T-helper 17 cell (primary cell): ENCODE measurements at regions not wholly inside any gene's neighbourhood (a gene's known extent, or its start where the extent isn't known, plus 50 kb on each side); places are given as distances from the start of the nearest gene placed in this dataset.

Experiments used
- ATAC-seq: fragments of 150-1000 bp; cut with Tn5 transposase; 2 replicates; pipeline ENCODE4 v1.10.0; 2021; ENCODE audit warnings: mild to moderate bottlenecking, moderate library complexity
- DNase-seq, 3 donors: peaks; one replicate each; pipeline versions ENCODE4 v3.0.0 to v3.0.0-alpha.2; 2020 to 2021
- H3K9me3 ChIP-seq: one replicate; pipeline ENCODE4 v1.7.0; 2013; ENCODE audit warnings: low read length, mild to moderate bottlenecking; ENCODE audit not compliant: control insufficient read depth, poor library complexity, severe bottlenecking
- H3K27ac Mint-ChIP-seq: one replicate; pipeline ENCODE4 v1.8.0; 2022; ENCODE audit warnings: mild to moderate bottlenecking, moderate library complexity, mixed read lengths
- H3K27me3 Mint-ChIP-seq: one replicate; pipeline ENCODE4 v1.8.0; 2022; ENCODE audit warnings: mixed read lengths
- H3K36me3 Mint-ChIP-seq: one replicate; pipeline ENCODE4 v1.8.0; 2022; ENCODE audit warnings: low read depth, mixed read lengths
- H3K4me1 Mint-ChIP-seq: one replicate; pipeline ENCODE4 v1.8.0; 2022; ENCODE audit warnings: mild to moderate bottlenecking, mixed read lengths
- H3K4me3 Mint-ChIP-seq: one replicate; pipeline ENCODE4 v1.8.0; 2022; ENCODE audit warnings: mild to moderate bottlenecking, moderate library complexity, mixed read lengths

DNA sequence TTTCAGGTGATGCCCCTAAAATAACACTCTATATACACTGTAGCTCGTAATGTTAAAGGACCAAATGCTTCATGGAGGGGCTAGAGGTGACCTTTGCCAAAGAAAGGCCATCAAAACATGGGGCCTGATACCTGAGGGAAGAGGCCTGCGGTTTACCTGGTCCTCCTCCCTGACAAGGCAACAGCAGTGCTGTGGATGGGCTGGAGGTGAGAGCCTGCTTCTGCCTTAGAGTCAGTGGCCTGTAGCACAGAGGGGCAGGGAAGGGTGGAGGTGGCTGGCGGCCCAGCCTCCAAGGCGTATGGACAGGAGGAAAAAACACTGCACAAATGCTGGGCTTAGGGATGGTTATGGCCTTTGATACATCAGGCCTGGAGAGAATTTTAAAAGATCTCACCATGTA lies 137.8 kb upstream of the USP38 start:
- no peak overlapping the region for H3K27ac Mint-ChIP-seq

DNA sequence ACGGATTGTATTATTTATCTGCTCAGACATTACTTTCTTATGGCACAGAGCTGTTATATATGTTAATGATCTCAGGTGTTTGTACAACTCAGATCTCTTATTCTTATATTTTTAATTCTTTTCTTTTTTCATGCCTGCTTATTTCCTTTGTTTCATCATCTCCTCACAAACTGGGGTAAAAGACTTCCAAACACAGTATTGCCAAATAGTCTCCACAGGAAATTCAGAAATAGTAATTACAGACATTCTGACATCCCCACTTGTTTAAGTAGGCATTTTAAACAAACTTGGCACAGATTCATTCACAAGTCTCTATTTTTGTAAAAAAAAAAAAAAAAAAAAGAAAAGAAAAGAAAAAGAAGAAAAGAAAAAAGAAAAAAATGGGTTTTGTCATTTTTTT lies 129.7 kb upstream of the USP38 start:
- Mint-ChIP-seq H3K36me3 (no peaks in the 10 kb centered on the region), H3K27me3 (peaks cover 13% of the 10 kb centered on the region), H3K4me1 (no peaks in the 10 kb centered on the region), H3K27ac (no peak overlapping the region), H3K4me3 (no peak overlapping the region)
- H3K9me3 ChIP-seq: no peaks in the 10 kb centered on the region
- no peak for DNase-seq
- no peak for ATAC-seq

More for the DNA sequence above, 137.8 kb upstream of the USP38 start:
- Mint-ChIP-seq H3K4me3 (no peak overlapping the region), H3K27me3 (peaks cover 4% of the 10 kb centered on the region), H3K4me1 (peaks cover 2% of the 10 kb centered on the region), H3K36me3 (no peaks in the 10 kb centered on the region)
- no peaks in the 10 kb centered on the region for H3K9me3 ChIP-seq
- DNase-seq (no peak), ATAC-seq (no peak)

DNA sequence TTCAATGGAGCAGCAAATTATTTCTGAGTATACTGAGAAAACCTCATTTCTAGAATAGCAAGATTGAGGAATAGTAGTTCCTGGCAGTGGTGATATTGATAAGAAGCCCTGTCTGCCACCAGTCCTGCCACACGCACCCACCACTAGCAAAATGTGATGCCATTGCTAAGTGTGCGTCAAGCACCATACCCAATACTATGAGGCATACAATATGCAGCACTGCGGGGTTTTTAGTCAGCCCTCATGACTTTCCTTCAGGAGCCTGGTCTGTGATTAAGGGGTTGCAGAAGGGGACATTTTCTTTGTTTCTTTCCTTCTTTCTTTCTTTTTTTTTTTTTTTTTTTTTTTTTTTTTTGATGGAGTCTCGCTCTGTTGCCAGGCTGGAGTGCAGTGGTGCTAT lies 128.7 kb upstream of the USP38 start:
- H3K9me3 ChIP-seq: no peaks in the 10 kb centered on the region
- H3K27me3 Mint-ChIP-seq: peaks cover 15% of the 10 kb centered on the region
- ATAC-seq (no peak), DNase-seq (no peak)
- no peak overlapping the region for H3K27ac Mint-ChIP-seq
- H3K4me3 Mint-ChIP-seq: no peak overlapping the region
- H3K36me3 Mint-ChIP-seq: no peaks in the 10 kb centered on the region
- no peaks in the 10 kb centered on the region for H3K4me1 Mint-ChIP-seq

- ATAC-seq: no peak
- Mint-ChIP-seq H3K4me3 (no peak overlapping the region), H3K27ac (no peak overlapping the region), H3K4me1 (no peaks in the 10 kb centered on the region), H3K27me3 (no peaks in the 10 kb centered on the region), H3K36me3 (no peaks in the 10 kb centered on the region)
- H3K9me3 ChIP-seq: no peaks in the 10 kb centered on the region
- DNase-seq: no peak
These were observed 113.4 kb upstream of the USP38 start for GRCh38 chr4:143071351-143071750.

DNA sequence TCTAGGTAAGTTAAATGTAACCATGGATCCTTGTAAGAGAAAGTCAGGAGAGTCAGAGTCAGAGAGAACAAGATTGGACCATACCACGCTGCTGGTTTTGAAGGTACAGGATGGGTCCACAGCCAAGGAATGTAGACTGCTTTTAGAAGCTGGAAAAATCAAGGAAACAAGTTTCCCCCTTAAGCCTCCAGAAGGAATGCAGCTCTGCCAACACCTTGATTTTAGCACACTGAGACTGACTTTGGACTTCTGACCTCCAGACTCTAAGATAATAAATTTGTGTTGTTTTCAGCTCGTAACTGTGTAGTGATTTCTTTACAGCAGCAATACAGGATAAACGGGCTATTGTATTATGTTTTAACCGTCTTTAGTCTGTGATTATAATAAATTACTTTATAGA lies 108.0 kb upstream of the USP38 start:
- ATAC-seq (no peak), DNase-seq (no peak)
- H3K27me3 Mint-ChIP-seq: peaks cover 25% of the 10 kb centered on the region
- H3K36me3 Mint-ChIP-seq: peaks cover 2% of the 10 kb centered on the region
- no peak overlapping the region for H3K4me3 Mint-ChIP-seq
- H3K27ac Mint-ChIP-seq: no peak overlapping the region
- H3K9me3 ChIP-seq: no peaks in the 10 kb centered on the region
- H3K4me1 Mint-ChIP-seq: no peaks in the 10 kb centered on the region

- peaks cover 2% of the 10 kb centered on the region for H3K36me3 Mint-ChIP-seq
- H3K27ac Mint-ChIP-seq: no peak overlapping the region
- DNase-seq (no peak), ATAC-seq (no peak)
- H3K27me3 Mint-ChIP-seq: peaks cover 51% of the 10 kb centered on the region
- H3K4me3 Mint-ChIP-seq: no peak overlapping the region
- peaks cover 4% of the 10 kb centered on the region for H3K4me1 Mint-ChIP-seq
- H3K9me3 ChIP-seq: no peaks in the 10 kb centered on the region
These were observed 102.0 kb upstream of the USP38 start for GRCh38 chr4:143082701-143083100.

DNA sequence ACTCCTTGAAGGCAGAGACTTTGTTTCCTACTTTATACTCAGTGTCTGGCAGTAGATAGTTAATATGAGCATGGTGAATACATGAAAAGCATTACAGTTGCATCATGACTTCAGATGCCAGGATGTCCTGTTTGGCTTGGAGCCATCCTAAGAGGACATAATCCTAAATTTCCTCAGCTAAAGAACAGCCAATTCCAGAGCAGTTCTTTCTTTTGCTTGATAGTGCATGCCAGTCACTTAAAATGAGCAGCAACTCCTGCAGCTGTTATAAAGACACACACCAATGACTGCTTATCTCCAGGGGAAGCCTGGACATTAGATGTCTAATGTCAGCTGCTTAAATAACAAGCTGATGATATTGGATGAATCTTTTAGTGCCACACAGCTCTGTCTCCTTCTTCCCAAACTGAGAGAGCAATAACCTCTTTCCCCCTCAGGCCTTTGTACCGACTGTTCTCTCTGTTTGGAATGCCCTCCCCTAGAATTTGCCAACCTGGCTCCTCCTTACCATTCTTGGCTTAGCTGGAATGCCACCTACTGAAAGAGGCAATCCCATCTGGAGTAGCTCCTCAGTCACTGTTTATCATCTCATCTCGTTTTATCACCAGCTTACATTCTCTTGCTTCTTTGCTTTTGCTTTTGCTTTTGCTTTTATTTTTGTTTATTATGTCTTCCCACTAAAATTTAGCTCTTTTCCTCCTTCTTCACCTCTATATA lies 100.8 kb upstream of the USP38 start:
- H3K9me3 ChIP-seq: no peaks in the 10 kb centered on the region
- Mint-ChIP-seq H3K27ac (no peak overlapping the region), H3K4me1 (peaks cover 4% of the 10 kb centered on the region)

DNA sequence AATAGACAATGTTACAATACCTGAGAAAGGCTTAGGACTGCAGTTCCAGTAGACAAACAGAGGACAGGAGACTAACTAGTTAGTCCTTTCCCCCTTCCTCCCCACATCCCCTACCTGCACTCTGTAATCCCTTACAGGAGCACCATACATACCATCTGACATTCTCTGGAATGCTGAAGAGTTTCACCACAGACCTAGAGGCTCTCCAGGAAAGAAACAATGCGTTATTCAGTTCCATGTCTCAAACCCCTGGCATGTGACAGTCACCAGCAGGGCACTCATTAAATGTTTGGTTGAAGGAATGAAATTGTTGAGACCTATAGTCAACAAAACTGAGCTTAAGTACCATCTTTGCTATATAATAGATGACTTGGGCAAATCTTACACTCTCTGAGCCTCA lies 100.2 kb upstream of the USP38 start:
- Mint-ChIP-seq H3K36me3 (peaks cover 2% of the 10 kb centered on the region), H3K27ac (no peak overlapping the region), H3K4me1 (peaks cover 4% of the 10 kb centered on the region), H3K4me3 (no peak overlapping the region), H3K27me3 (peaks cover 43% of the 10 kb centered on the region)
- no peaks in the 10 kb centered on the region for H3K9me3 ChIP-seq
- ATAC-seq: no peak
- DNase-seq: no peak

More for the DNA sequence above, 100.8 kb upstream of the USP38 start:
- Mint-ChIP-seq H3K4me3 (no peak overlapping the region), H3K27me3 (peaks cover 46% of the 10 kb centered on the region), H3K36me3 (peaks cover 2% of the 10 kb centered on the region)
- ATAC-seq: no peak
- DNase-seq: no peak

GRCh38 chr4:143085224-143085623 lies 99.5 kb upstream of the USP38 start:
- no peaks in the 10 kb centered on the region for H3K9me3 ChIP-seq
- Mint-ChIP-seq H3K27me3 (peaks cover 39% of the 10 kb centered on the region), H3K27ac (no peak overlapping the region), H3K4me3 (no peak overlapping the region), H3K36me3 (no peaks in the 10 kb centered on the region), H3K4me1 (peaks cover 4% of the 10 kb centered on the region)
- ATAC-seq (no peak), DNase-seq (no peak)

- no peak for ATAC-seq
- Mint-ChIP-seq H3K27ac (no peak overlapping the region), H3K4me1 (peaks cover 4% of the 10 kb centered on the region), H3K36me3 (no peaks in the 10 kb centered on the region), H3K27me3 (peaks cover 36% of the 10 kb centered on the region), H3K4me3 (no peak overlapping the region)
- H3K9me3 ChIP-seq: no peaks in the 10 kb centered on the region
- DNase-seq: no peak
These were observed 99.1 kb upstream of the USP38 start for GRCh38 chr4:143085659-143086058.

GRCh38 chr4:143089291-143089690 lies 95.4 kb upstream of the USP38 start:
- no peak for ATAC-seq
- H3K4me3 Mint-ChIP-seq: no peak overlapping the region
- H3K9me3 ChIP-seq: no peaks in the 10 kb centered on the region
- H3K27me3 Mint-ChIP-seq: peaks cover 7% of the 10 kb centered on the region
- DNase-seq: no peak
- H3K36me3 Mint-ChIP-seq: no peaks in the 10 kb centered on the region
- no peaks in the 10 kb centered on the region for H3K4me1 Mint-ChIP-seq
- H3K27ac Mint-ChIP-seq: no peak overlapping the region

DNA sequence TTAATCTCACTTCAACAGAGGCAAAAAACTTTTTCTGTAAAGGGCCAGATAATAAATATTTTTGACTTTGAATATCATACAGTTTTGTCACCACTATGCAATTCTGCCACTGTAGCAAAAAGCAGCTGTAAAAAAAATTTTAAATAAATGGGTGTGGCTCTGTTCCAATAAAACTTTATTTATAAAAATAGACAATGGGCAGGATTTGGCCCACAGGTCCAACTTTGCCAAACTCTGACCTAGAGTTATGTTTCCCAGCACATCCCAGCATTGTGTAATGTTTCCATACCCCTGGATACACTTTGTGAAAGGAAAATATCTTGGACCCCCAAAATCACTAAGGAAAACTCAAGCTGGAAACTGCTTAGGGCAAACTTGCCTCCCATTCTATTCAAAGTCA lies 94.9 kb upstream of the USP38 start:
- Mint-ChIP-seq H3K27ac (no peak overlapping the region), H3K4me3 (no peak overlapping the region), H3K36me3 (no peaks in the 10 kb centered on the region), H3K4me1 (no peaks in the 10 kb centered on the region), H3K27me3 (peaks cover 6% of the 10 kb centered on the region)
- no peak for ATAC-seq
- no peak for DNase-seq
- H3K9me3 ChIP-seq: no peaks in the 10 kb centered on the region

DNA sequence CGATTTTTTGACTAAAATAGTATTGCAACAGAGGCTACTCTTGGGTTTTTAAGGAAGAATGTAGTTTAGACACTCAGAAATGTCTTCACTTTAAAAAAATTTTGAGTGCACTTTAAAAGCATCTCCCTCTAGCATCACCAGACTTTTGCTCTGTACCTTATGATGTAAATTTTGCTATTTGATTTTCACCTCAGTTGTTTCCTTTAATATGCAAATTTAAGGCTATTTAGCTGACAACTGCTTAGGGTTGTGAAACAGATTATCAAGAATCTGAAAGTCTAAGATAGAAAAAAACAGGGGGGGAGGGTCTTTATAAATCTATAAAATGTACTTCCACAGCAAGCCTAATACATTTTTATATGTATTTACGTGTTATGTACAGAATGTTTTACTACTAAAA lies 92.9 kb upstream of the USP38 start:
- DNase-seq (no peak), ATAC-seq (no peak)
- no peak overlapping the region for H3K4me3 Mint-ChIP-seq
- H3K9me3 ChIP-seq: no peaks in the 10 kb centered on the region
- H3K36me3 Mint-ChIP-seq: peaks cover 2% of the 10 kb centered on the region
- H3K27me3 Mint-ChIP-seq: peaks cover 7% of the 10 kb centered on the region
- no peak overlapping the region for H3K27ac Mint-ChIP-seq
- no peaks in the 10 kb centered on the region for H3K4me1 Mint-ChIP-seq

DNA sequence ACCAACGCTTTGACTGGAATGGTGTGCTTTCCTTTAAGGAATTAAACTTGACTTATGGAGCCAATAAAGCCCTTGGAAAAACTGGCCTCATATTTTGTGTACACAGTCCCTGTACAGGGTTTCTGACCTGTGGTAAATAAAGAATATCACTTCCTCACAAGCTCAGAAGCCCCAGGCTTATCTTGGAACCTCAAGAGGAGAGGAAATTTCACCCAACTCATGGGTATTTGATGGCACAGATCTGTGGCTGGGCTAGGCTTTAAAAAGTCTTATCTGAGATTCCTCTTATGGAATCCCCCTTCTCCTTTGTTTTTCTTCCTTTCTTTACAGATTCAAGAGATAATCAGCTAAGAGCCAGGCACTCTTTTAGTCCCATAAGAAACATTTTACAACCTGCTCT lies 89.3 kb upstream of the USP38 start:
- Mint-ChIP-seq H3K36me3 (peaks cover 2% of the 10 kb centered on the region), H3K4me1 (no peaks in the 10 kb centered on the region), H3K27ac (no peak overlapping the region), H3K27me3 (peaks cover 16% of the 10 kb centered on the region), H3K4me3 (no peak overlapping the region)
- no peak for ATAC-seq
- no peak for DNase-seq
- no peaks in the 10 kb centered on the region for H3K9me3 ChIP-seq
